NCI-H187 treated with DMSO at 0.1 percent for 48 hours (cell line): ENCODE measurements at regions not wholly inside any gene's neighbourhood (a gene's known extent, or its start where the extent isn't known, plus 50 kb on each side); places are given as distances from the start of the nearest gene placed in this dataset.
"Not testable (repeated sequence)": the region's sequence is repeated elsewhere in the genome, so short reads cannot be mapped to it uniquely, and the experiment has no call there.

Source experiments
- DNase-seq: peaks from one replicate; lab custom pipeline; 2025; lab: John Stamatoyannopoulos, UW

DNA sequence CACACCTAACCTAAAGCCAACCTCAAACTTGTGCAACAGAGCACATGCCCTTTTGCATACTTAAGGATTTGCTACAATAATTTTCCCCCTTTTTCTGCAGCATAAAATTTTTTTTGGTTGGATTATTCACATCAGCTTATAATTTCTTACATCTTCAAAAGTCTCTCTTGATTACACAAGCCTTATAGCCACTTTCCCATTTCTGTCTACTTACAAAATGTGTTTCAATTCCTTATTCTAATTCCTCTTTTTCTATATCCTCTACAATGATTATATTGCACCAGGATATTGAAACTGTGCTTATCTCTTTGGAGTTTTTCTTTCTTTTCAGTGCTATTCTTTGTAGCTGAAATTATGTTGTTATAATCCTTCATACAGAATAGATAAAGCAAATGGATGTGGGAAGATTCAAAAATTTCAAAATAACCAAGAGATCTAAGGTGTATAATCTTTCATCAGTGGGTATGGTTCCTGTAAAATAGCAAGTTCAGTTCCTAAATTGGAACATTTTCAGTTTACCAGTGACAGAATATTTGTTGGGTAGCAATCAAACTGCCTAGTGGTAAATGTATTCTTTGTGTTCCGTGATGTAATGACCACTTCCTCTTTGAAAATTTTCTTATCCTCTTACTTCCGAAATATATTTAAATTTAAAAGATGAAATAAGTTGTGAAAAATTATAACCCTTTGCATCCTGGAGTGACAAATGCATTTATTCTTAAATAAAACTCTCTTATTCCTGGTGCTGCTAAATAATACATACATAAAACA is 386.8 kb upstream of the CHD1 start:
- no peak for DNase-seq

DNA sequence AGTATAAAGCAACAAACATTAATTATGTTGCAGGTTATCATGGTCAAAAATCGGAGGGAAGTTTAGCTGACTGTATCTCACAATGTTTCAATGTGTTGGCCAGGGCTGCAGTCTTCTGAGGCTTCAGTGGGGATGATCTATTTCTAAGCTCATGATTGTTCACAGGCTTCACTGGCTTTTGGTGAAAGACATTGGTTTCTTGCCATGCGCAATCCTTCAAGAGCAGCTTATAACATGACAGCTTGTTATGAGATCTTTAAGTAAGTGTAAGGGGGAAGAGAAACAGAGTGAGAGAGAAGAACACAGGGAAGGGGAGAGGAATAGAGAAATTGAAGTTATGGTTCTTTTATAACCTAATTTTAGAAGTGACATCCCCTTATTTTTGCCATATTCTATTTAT is 385.9 kb upstream of the CHD1 start:
- DNase-seq: no peak

DNA sequence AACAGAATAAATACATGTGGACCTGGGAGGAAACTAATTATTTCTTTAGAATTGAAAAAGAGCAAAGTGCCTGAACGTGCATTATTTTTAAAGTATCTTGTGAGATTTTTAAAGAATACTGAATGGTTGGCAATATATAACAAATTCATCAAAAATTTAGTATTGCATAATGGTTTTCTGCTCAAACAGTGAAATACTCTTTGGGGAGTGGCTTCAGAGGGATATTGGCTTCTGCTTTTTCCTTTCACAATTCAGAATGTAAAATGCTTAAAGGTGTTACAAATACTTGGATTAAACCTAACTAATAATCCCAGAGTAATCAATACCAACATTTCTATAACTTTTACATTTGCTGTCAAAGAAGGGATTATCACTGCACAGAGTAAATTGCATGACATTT is 379.3 kb upstream of the CHD1 start:
- DNase-seq: no peak

DNA sequence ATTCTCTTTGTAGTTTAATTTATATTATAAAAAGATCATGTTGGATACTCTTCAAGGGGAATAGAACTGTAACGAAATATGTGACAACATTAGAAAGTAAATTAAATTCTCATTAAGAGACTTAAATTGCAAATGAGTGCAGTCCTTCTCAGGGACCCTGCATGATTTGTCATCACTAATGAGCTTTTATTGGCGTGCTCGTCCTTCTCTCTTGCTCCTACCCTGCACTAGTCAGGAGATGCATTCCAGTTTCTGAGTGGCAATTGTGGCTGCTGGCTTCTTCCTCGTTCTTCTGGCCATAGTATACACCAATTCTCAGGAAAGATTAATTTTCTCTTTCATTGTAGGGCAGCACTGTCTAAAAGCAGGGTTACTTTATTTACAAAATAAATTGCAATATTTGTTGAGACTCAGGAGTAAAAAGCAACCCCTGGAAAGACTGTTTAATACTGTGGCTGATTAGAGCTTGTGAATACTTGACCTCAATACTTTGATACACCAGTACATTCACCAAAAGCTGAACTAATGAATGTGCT is 376.3 kb upstream of the CHD1 start:
- no peak for DNase-seq

DNA sequence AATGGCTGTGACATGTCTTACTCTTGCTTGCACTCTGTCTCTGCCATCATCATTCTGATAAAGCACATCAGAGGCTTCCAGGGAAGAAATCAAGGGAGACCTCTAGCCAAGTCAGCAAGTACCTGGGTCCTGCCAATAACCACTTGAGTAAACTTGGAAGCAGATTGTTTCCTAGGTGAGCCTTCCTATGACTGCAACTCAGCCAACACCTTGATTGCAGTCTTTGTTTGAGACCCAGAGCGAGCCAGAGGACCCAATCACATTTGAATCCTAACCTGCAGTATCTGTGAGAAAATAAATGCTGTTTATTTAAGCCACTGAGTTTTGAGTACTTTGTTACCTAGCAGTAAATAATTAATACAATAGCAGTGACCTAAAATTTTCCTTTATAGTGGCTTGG is 356.8 kb upstream of the CHD1 start:
- DNase-seq: no peak

DNA sequence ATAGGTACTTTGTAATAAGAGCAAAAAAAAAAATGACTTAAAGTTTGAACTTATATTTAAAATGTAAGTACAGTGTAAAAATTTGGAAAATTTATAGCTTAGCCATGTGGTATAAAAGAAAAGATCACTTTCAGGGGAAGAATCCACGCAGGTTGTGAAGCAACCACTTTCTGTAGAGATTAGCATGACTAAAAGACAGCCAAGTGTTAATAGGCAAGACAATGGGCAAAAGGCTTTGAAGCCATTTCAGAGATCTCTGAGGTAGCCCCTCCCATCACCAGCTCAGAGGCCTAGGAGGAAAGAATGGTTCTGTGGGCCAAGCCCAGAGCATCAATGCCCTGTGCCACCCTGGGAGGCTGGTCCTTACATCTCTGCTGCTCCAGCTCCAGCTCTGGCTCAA is 346.3 kb upstream of the CHD1 start:
- DNase-seq: no peak

DNA sequence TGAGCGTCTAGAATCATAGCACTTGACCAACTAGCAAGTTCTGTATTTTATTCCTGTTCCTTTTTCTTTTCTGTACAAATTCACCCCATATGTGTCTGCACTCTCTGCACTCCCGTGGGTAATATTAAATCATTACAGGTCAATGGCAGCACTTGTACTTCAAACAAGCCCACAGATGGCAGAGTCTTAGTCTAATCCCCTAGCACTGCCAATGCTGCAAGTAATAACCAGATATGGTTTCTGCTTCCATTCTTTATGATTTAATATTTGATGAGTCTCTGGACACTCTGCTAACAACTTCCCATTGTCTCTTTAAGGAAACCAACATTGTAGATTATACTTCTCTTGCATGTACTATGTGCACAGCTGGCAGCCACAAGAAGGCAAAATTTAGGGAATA is 343.8 kb upstream of the CHD1 start:
- no peak for DNase-seq

DNA sequence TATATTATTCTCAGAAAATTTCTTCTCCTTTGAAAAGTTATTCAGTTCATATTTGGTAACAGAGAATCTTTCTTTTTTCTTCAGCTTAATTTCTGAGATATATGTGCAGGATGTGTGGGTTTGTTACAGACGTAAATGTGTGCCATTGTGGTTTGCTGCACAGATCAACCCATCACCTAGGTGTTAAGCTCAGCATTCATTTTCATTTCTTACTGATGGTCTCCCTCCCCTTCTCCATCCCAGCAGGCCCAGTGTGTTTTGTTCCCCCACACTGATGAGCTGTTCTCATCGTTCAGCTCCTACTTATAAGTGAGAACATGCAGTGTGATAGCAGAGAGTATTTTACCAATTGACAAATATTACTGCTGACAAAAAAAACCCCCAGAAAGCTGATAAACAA is 330.0 kb upstream of the CHD1 start:
- DNase-seq: no peak

DNA sequence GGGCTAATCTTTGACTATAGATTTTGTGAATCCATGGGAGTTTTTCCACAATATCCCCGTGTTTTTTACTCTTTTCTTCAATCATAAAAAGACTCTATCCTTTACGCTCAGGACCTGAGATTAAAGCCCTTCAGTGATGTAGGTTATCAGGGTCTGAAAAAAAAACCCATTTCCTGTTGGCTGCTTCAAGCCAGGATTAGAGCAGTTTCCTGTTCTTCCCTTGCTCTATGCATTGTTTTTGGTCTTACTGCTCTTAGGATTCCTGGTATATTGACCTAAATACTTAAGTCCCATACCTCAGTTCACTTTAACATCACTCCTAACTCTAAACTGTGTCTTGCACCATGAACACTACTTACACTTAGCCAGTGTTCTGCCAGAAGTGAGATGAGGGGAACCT is 319.3 kb upstream of the CHD1 start:
- no peak for DNase-seq

DNA sequence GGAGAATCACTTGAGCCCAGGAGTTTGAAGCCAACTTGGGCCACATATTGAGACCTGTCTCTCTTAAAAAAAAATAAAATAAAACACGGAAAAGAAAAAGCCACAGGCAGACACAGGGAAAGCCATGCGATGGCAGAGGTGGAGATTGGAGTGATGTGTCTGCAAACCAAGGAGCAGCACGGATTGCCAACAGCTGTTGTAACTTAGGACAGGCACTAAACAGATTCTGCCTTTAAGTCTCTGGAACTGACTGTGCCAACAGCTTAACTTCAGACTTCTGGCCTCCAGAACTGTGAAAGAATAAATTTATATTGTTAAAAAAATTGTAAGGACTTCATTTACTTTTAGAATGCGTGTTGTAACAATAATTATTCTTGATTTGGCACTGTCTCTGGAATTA is 318.5 kb upstream of the CHD1 start:
- no peak for DNase-seq

DNA sequence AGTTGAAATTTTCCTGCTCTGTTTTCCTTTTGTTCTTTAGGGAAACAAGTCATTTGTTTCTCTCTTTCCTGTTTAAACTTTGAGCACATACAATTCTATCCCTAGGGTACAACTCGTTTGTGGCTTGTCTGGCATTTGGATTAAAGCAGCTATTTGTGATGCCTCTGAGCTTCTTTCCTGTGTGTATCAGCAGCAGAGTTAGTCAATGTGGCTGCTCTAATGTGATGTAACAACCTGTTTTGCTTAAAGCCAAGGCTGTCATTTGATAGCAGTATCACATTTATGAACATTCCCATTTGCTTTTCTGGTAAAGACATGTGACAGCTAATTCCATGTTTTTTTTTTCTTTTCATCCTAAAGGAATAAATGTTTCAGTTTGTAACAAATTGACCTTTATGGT is 314.3 kb upstream of the CHD1 start:
- no peak for DNase-seq

DNA sequence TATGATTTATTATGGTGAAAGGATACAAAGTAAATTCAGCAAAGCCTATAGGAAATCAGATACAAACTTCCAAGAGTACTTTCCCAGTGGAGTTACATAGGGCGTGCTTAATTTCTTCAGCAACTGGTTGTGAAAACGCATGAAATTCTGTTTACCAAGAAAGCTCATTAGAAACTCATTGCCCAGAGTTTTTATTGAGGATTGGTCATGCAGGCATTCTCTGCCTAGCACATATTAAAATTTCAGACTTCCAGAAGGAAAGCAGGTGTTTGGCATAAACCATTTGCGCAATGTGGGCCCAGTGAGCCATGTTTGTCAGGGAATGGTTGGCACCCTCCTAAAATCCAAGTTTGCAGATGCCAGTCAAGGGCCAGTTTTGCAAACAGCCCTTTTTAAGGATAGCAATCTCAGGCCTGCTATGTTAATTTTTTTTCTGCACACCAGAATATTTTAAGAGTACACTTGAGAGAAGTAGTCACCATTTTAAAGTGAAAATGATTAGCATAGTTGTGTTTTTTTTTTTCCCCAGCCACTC is 311.1 kb upstream of the CHD1 start:
- no peak for DNase-seq

DNA sequence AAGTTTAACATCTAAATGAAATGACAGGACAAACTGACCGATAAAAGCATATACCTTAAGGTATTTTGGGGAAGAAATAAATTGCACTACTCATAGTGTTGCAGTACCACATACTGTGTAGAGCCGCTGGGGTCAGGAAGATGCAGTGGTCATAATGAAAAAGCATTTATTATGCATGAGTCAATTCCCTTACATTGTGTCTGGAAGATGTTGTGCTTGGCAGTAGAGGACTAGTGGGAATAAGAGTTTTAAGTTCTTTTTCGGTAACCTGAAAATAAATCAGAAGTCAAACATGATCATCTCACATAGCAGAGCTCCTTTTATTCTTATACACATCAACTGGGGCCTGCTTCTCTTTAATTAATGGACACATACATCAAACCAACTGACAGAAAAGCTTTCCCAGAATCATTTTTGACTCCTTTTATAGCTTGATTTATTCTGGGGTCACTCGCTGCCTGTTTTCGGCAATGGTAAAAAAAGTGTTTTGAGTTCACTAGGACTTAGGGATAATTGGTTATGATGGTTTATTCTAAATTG is 262.5 kb upstream of the CHD1 start:
- DNase-seq: no peak

DNA sequence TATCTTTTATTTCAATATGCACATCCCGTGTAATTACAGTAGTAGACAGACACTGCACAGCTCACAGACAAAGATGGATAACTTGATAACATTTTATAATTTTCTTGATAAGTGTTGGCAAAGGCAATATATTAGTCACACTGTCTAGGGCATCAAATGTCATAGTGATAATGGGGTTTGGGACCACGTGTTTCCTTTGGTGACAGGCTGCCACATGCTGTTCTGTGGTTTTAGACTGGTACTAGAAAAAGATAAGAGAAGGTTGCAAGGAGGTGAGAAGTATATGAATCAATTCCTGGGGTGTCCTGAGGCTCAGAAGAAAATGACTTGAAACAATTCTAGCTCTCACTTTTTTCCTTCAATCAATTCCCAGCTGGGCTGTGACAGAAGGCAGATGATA is 258.8 kb upstream of the CHD1 start:
- no peak for DNase-seq

DNA sequence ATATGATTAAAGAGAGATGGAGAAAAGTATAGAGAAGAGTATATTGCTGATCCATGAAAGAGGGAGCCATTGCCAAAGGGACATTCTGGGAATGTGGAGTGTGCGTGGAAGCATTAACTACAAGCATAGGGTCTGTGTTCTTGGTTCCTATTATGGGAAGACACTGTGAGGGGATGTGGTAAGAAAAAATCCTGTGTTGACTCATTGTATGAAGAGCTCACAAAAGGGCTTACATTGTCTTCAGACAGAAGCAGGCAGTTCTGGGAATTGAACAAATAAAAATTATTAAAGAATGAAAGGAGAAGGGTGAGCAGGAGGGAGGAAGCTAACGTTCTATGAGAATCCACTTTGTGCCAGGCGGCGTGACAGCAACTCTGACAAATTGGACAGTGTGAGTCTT is 250.4 kb upstream of the CHD1 start:
- DNase-seq: no peak

DNA sequence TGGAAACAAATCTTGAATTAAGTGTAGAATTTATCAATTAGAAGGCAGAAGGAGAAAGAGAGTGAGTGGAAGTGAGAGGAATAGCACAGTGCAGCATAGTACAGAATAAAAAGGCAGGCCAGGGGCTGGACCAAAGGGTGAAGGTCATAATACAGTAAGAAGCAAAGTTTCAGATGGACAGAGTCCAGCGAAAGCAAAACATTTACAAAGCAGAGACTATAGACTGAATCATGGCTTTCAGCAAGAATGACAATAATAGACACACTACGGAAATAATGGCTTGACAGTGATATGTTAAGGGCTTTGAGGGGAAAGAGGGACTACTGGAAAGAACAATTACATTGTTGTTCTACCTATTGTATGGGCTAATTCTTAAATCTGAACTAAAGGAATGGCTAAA is 249.0 kb upstream of the CHD1 start:
- no peak for DNase-seq

DNA sequence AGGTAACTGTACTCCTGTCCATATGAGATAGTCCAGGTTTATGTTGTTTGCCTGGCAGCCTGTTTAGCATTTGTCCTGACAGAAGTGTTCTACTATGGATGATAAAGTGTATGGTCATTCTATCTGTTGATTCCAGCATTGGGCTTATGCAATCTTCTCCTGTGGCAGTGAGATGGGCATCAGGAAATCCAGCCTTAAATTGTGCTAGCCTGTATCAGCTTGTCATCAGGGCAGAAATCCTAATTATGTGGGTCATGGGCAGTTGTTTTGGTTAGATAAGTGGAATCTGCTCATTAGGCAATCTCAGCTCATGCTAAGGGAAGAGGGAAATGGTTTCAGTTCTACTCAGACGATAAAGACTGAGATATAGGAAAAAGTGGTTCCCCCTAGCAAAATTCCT is 247.4 kb upstream of the CHD1 start:
- no peak for DNase-seq

DNA sequence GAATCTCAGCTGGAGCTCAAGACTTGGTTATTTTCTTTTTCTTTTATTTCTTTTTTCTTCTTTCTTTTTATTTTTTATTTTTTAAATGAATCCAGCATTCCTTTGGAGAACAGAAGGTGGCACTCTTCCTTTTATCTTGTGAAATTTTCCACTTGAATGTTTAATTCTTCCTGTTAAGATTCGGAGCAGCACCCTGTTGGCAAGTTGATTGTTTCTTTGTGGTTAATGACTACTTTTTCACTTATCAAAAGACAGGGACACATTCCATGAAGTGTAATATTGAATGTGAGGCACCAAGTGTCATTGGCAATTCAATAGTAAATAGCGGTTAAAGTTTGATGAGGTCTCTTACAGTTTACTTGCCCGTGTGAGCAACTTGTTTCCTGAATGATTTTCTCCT is 240.5 kb upstream of the CHD1 start:
- no peak for DNase-seq

DNA sequence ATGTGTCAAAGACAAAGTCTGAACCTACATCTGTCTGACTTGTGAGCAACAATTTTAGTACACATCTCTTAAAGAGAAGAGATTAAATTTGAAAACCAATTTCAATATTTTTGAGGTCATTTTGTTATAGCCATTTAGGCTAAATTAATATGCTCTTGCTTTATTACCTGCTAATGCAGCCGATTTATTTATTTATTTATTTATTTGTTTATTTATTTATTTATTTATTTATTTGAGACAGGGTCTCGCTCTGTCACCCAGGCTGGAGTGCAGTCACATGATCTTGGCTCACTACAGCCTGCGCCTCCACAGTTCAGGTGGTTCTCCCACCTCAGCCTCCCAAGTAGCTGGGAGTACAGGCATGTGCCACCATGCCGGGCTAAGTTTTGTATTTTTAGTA is 232.7 kb upstream of the CHD1 start:
- not testable (repeated sequence) for DNase-seq

DNA sequence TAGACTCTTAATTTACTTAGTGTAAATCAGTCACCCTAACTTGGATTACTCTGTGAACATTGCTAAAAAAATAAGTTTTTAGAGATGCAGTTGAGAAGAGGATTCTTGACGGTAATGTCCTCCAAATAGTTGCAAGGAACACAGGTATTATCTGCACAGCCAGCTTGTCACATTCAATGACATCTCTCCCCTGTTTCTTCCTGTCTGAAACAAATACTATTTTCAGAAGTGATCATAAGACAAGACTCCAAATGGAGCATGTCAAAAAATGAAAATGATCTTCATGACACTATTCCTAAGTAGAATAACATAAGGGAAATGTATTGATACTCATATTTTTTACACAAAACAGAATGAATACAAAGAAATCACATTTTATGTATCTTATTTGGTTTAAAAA is 227.9 kb upstream of the CHD1 start:
- DNase-seq: no peak

DNA sequence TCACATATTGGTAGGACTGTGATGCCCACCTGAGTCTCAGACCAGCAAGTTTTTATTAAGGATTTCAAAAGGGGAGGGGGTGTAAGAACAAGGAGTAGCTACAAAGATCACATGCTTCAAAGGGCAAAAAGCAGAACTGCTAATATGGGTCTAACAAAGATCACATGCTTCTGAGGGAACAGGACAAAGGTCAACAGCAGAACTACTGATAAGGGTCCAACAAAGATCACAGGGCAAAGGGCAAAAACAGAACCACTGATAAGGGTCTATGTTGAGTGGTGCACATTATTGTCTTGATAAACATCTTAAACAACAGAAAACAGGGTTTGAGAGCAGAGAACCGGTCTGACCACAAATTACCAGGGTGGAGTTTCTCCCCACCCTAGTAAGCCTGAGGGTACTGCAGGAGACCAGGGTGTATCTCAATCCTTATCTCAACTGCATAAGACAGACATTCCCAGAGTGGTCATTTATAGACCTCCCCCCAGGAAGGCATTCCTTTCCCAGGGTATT is 214.5 kb upstream of the CHD1 start:
- DNase-seq: not testable (repeated sequence)

DNA sequence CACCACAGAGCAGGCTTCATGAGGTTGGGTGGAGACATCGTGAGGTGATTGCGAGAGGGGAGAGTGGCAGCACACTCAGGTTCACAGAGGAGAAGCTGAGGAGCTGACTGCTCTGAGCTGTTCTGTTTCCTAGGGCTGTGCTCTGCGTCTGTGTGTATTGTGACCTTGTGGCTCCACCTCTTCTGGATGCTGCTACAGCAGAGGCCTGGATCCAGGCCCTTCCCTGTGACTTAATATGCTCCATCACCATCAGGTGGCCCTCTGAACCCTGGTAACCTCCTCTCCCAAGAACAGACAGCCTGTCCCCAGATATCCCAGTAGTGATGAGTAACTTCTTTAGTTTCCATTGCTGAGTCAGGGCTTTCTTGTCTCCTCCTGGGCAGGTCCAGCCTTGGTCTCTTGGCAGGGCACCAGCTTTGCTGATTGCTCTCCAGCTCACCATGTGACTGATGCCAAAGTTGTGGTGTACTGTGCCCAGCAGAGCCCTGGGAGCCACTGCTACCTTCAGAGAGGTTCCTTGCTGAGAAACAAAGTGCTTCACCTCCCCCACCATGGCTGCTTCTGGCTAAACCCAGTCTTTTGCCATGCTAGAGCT is 212.8 kb upstream of the CHD1 start:
- DNase-seq: no peak

DNA sequence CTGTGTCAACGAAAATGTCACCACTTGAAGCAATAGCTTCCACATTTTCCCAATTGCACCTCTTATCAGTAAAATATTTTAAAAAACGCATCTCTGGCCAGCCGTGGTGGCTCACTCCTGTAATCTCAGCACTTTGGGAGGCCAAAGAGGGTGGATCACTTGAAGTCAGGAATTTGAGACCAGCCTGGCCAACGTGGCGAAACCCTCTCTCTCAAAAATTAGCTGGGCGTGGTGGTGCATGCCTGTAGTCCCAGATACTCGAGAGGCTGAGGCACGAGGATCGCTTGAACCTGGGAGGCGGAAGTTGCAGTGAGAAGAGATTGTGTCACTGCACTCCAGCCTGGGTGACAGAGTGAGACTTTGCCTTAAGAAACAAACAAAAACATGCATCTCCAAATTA is 210.1 kb upstream of the CHD1 start:
- DNase-seq: no peak
